Peyer's patch (tissue), 4 donors: ENCODE measurements at regions not wholly inside any gene's neighbourhood (a gene's known extent, or its start where the extent isn't known, plus 50 kb on each side); places are given as distances from the start of the nearest gene placed in this dataset.

Experiments
- CTCF ChIP-seq, 6 experiments: fragments of 450-650 bp in 4 of 6; fragments of 200-600 bp in 2 of 6; sonication (generic) in 1 of 6; IDR thresholded peaks; one replicate each; pipeline ENCODE4 v1.5.1; 2017 to 2019; ENCODE audit warnings: antibody characterized with exemption in 6 of 6, mild to moderate bottlenecking in 3 of 6, moderate library complexity in 1 of 6
- POLR2A ChIP-seq, 2 donors: fragments of 450-650 bp; IDR thresholded peaks; one replicate each; pipeline ENCODE4 v1.5.1; 2017; ENCODE audit warnings: antibody characterized with exemption in 2 of 2, mild to moderate bottlenecking in 2 of 2, moderate library complexity in 2 of 2

- TF ChIP-seq CTCF (IDR thresholded peaks at IDR 0.05) = no peak
- no peak for TF ChIP-seq POLR2A (IDR thresholded peaks at IDR 0.05)
Observed at GRCh38 chr2:22382479-22383169, 1002.4 kb upstream of the KLHL29 start.
